Stomach (tissue), 8 donors: ENCODE measurements at regions not wholly inside any gene's neighbourhood (a gene's known extent, or its start where the extent isn't known, plus 50 kb on each side); places are given as distances from the start of the nearest gene placed in this dataset.

Experiments used
- DNase-seq, 2 donors: peaks; one replicate each; pipeline versions ENCODE4 v3.0.0 to v3.0.0-alpha.2; 2013 to 2019
- H3K27ac ChIP-seq, 5 donors: fragments of 200-600 bp in 4 of 5; sonication (generic) in 4 of 5; one replicate each; pipeline ENCODE4 v1.5.1; 2013 to 2019; ENCODE audit warnings: mild to moderate bottlenecking in 1 of 5, moderate library complexity in 1 of 5
- H3K27me3 ChIP-seq, 3 donors: fragments of 200-600 bp; sonication (generic); one replicate each; pipeline ENCODE4 v1.5.1; 2017 to 2019; ENCODE audit warnings: mixed run types in 1 of 3
- H3K36me3 ChIP-seq, 4 donors: fragments of 200-600 bp; sonication (generic); 1 replicate in 3 of 4; 2 replicates in 1 of 4; pipeline ENCODE4 v1.5.1; 2016 to 2019
- H3K4me1 ChIP-seq, 4 donors: fragments of 200-600 bp; sonication (generic); one replicate each; pipeline ENCODE4 v1.5.1; 2016 to 2019
- H3K4me3 ChIP-seq, 4 donors: fragments of 200-600 bp; sonication (generic) in 3 of 4; one replicate each; pipeline ENCODE4 v1.5.1; 2016 to 2019; ENCODE audit warnings: mild to moderate bottlenecking in 1 of 4
- H3K9me3 ChIP-seq, 4 donors: fragments of 200-600 bp; sonication (generic); one replicate each; pipeline ENCODE4 v1.5.1; 2016 to 2019
- EP300 ChIP-seq: sonication (generic); formaldehyde crosslinking; IDR thresholded peaks from one replicate; pipeline ENCODE4 v1.6.1; 2017; ENCODE audit warnings: antibody characterized with exemption
- POLR2A ChIP-seq, 4 donors: fragments of 450-650 bp; IDR thresholded peaks; one replicate each; pipeline ENCODE4 v1.6.1; 2016; ENCODE audit warnings: antibody characterized with exemption in 4 of 4, control low read depth in 2 of 4, mild to moderate bottlenecking in 1 of 4, moderate library complexity in 1 of 4
- POLR2AphosphoS5 ChIP-seq, 3 donors: sonication (generic); formaldehyde crosslinking; IDR thresholded peaks; one replicate each; pipeline ENCODE4 v1.6.1; 2016; ENCODE audit warnings: antibody characterized with exemption in 3 of 3
- WGBS, 5 donors: extraction: QIAGEN DNeasy Blood & Tissue Kit in 3 of 5; methylation state at CpG; one replicate each; pipeline versions ENCODE4 v1.1.5 to v1.1.7; 2013 to 2018; 5-methylcytosine and 5-hydroxymethylcytosine counted together
- intact Hi-C: fragments of 100-400 bp; cut with DNase I; formaldehyde crosslinking; loops from one replicate; pipeline ENCODE4 v1.15.1; 2023; ENCODE audit warnings: low total_unique reads
- TF ChIP-seq, protein P1 (sequence below), 7 experiments: fragments of 450-650 bp in 4 of 7; fragments of 200-600 bp in 3 of 7; sonication (generic) in 3 of 7; IDR thresholded peaks; one replicate each; pipeline ENCODE4 v1.5.1; 2016 to 2019; ENCODE audit warnings: antibody characterized with exemption in 7 of 7, control low read depth in 2 of 7, mild to moderate bottlenecking in 1 of 7
- donor health status: healthy with polysubstance abuse.
- donor health status: Bipolar disorder and iron deficiency.
- donor health status: healthy.

DNA sequence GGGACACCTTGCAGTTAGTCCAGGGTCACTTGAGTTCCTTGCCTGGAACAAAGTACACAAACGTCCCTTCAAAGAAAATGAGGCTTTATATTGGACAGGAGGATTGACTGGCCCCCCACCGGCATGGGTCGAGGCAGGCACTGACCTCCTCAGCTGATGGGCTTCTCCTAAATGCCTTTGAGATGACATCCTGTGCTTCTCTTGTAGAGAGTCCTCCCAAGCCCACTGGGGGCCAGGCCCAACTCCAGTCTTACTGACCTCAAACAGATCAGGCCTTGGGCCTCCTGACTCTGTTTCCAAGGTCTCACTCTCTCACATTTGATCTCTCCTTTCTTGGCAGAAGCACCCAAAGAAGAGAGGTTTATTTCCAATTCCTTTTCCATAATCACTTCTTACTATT is 516.1 kb downstream of the MCTP2 start:
- no peaks in the 10 kb centered on the region for H3K36me3 ChIP-seq
- 74 to 87% (median 80%) methylated on average over 3 of the region's 3 CpGs for WGBS, 5 donors
- no peak overlapping the region for H3K4me3 ChIP-seq
- H3K27ac ChIP-seq: no peak overlapping the region
- H3K4me1 ChIP-seq: no peaks in the 10 kb centered on the region
- no peak for DNase-seq
- TF ChIP-seq POLR2AphosphoS5 (IDR thresholded peaks at IDR 0.05): no peak
- no peak for TF ChIP-seq EP300
- no peaks in the 10 kb centered on the region for H3K9me3 ChIP-seq
- intact Hi-C loops: no loop called here
- no peaks in the 10 kb centered on the region for H3K27me3 ChIP-seq

DNA sequence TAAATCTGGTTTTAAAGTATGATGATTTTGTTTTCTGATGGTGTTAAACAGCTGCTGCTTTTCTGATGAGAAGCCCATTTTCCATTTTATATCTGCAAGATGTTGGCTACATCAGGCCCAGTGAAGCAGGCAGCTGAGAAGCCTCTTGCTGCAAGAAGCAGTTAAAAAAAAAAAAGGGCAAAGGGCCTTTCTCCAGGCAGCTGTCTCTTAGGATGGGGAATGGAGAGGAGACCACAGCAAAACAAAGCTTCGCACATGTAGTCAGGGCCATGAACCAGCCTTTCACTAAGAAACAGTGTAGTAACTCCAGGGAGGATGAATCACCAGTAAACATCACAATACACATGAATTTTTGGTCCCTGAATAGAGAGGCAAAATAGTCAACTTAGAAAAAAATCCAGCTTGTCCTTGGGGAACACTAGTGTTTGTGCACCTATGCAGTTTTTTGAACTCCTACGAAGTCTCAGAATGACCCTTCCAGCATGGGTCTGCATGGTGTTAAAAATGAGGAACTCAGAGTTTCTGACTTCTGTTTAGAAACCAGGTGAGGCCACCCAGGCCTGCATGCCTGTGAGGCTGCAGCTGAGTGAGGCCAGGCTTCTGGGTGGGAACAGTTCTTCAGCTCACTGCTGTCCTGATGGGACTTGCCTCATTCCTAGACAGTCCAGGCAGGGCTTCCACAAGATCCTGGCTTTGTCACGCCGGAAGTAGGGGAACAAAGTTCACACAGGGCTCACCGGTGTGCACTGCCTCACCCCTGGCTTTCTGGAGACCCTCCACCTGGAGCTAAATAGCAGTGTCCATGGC is 518.7 kb downstream of the MCTP2 start:
- no peaks in the 10 kb centered on the region for H3K4me1 ChIP-seq
- H3K36me3 ChIP-seq: no peaks in the 10 kb centered on the region
- intact Hi-C loops: no loop called here
- no peak overlapping the region for H3K27ac ChIP-seq
- H3K4me3 ChIP-seq: no peak overlapping the region
- 64 to 77% (median 72%) methylated on average over 2 to 5 of the region's 5 CpGs for whole genome bisulfite sequencing, 5 donors
- no peaks in the 10 kb centered on the region for H3K9me3 ChIP-seq
- TF ChIP-seq POLR2AphosphoS5 (IDR thresholded peaks at IDR 0.05): no peak
- H3K27me3 ChIP-seq: no peaks in the 10 kb centered on the region
- peak in 1 of 2 donors; percentile 66 for DNase-seq

DNA sequence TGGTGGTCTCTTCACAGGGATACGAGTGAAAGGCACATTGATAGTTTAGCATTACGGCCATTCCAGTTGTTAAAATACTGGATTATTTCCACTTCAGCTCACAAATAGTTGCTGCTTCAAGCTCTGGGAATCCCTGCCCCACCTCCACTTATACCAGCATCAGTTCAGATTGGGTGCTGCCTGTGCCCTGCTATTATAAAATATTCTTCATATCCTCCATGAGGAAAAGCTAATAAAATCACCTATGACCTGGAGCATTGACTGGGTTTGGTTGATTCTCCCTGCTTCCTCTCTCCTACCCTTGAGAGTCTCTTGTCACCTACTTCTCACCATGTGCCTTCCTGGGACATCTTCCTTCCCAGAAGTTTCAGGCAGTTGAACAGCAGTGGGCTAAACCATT is 529.0 kb downstream of the MCTP2 start:
- H3K4me1 ChIP-seq: no peaks in the 10 kb centered on the region
- no peaks in the 10 kb centered on the region for H3K36me3 ChIP-seq
- intact Hi-C loops: no loop called here
- DNase-seq: no peak
- no peaks in the 10 kb centered on the region for H3K27me3 ChIP-seq
- 91 to 97% (median 95%) methylated on average over 2 of the region's 2 CpGs for WGBS, 5 donors
- H3K9me3 ChIP-seq: no peaks in the 10 kb centered on the region
- TF ChIP-seq POLR2A (IDR thresholded peaks at IDR 0.05): no peak
- TF ChIP-seq, protein P1, sequence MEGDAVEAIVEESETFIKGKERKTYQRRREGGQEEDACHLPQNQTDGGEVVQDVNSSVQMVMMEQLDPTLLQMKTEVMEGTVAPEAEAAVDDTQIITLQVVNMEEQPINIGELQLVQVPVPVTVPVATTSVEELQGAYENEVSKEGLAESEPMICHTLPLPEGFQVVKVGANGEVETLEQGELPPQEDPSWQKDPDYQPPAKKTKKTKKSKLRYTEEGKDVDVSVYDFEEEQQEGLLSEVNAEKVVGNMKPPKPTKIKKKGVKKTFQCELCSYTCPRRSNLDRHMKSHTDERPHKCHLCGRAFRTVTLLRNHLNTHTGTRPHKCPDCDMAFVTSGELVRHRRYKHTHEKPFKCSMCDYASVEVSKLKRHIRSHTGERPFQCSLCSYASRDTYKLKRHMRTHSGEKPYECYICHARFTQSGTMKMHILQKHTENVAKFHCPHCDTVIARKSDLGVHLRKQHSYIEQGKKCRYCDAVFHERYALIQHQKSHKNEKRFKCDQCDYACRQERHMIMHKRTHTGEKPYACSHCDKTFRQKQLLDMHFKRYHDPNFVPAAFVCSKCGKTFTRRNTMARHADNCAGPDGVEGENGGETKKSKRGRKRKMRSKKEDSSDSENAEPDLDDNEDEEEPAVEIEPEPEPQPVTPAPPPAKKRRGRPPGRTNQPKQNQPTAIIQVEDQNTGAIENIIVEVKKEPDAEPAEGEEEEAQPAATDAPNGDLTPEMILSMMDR (IDR thresholded peaks at IDR 0.05): no peak
- no peak for TF ChIP-seq POLR2AphosphoS5 (IDR thresholded peaks at IDR 0.05)
- TF ChIP-seq EP300: no peak
- no peak overlapping the region for H3K27ac ChIP-seq
- no peak overlapping the region for H3K4me3 ChIP-seq

DNA sequence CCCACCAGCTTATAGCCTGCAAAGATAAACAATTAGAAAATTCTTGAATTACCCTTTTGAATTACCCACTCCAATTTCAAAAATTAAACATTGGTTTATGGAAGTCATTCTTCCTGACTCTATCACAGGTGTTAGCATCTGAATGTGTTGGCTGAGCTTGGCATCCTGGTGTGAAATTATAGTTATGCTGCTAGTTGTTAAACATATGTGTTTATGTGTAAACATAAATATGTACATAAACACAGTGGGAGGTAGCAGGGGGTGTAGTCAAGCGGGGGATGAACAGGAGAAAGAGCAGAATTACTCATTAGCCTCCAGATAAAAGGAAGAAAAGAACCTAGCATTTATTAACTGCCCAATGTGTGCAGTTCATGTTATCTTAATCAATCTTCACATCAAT is 530.2 kb downstream of the MCTP2 start:
- 47 to 96% (median 84%) methylated on average over 1 of the region's 1 CpG for WGBS, 5 donors
- no peak for DNase-seq
- TF ChIP-seq EP300 (no peak), POLR2A (IDR thresholded peaks at IDR 0.05) (no peak), POLR2AphosphoS5 (IDR thresholded peaks at IDR 0.05) (no peak)
- TF ChIP-seq, protein P1 (IDR thresholded peaks at IDR 0.05): no peak

DNA sequence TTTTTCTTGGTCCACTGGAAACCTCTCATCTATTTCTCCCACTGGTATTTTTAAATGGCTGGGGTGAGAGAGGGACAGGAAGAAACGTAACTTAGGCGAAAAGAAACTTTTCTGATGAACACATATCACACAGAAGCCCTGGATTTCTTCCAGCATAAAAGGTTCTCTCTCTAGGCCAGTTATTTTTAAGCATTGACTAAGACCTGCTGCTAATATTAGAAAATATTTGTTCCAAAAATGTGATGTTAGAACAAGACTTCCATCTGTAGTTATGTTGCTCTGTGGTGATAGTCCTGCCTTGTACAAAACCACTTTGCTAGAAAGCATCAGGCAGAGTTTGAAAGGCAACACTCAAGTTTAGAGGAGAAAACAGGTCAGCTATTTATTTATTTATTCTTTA is 537.7 kb downstream of the MCTP2 start:
- 53 to 92% (median 89%) methylated on average over 2 of the region's 2 CpGs for WGBS, 5 donors
- H3K27ac ChIP-seq: no peak overlapping the region
- H3K9me3 ChIP-seq: no peaks in the 10 kb centered on the region
- no peaks in the 10 kb centered on the region for H3K27me3 ChIP-seq
- H3K4me3 ChIP-seq: no peak overlapping the region
- H3K4me1 ChIP-seq: no peaks in the 10 kb centered on the region
- intact Hi-C loops: no loop called here
- no peaks in the 10 kb centered on the region for H3K36me3 ChIP-seq
- TF ChIP-seq EP300 (no peak), POLR2AphosphoS5 (IDR thresholded peaks at IDR 0.05) (no peak), POLR2A (IDR thresholded peaks at IDR 0.05) (no peak)
- TF ChIP-seq, protein P1 (IDR thresholded peaks at IDR 0.05): no peak
- no peak for DNase-seq

More for the DNA sequence above, 530.2 kb downstream of the MCTP2 start:
- no peaks in the 10 kb centered on the region for H3K4me1 ChIP-seq
- intact Hi-C loops: no loop called here
- no peak overlapping the region for H3K4me3 ChIP-seq
- H3K9me3 ChIP-seq: no peaks in the 10 kb centered on the region
- no peaks in the 10 kb centered on the region for H3K36me3 ChIP-seq
- no peaks in the 10 kb centered on the region for H3K27me3 ChIP-seq
- no peak overlapping the region for H3K27ac ChIP-seq
